B cell (primary cell): ENCODE measurements at regions not wholly inside any gene's neighbourhood (a gene's known extent, or its start where the extent isn't known, plus 50 kb on each side); places are given as distances from the start of the nearest gene placed in this dataset.

Source experiments
- ATAC-seq: fragments of 200-7000 bp; cut with Tn5 transposase; one replicate; pipeline ENCODE4 v1.10.0; 2021; ENCODE audit warnings: low read depth, mild to moderate bottlenecking, moderate number of reproducible peaks, moderate library complexity
- CTCF ChIA-PET: fragments of 350-600 bp; sonication (Branson Sonifier 250); formaldehyde crosslinking; loops from one replicate; lab custom pipeline; 2021; ENCODE audit warnings: antibody characterized with exemption, inconsistent platforms; lab: Charles Lee
- POLR2A ChIA-PET: fragments of 350-600 bp; sonication (Branson Sonifier 250); formaldehyde crosslinking; loops from one replicate; lab custom pipeline; 2021; ENCODE audit warnings: antibody characterized with exemption; lab: Charles Lee
- DNase-seq: peaks from one replicate; pipeline ENCODE4 v3.0.0; 2013
- H2AFZ ChIP-seq: 2 replicates; pipeline ENCODE4 v1.6.1; 2012; ENCODE audit warnings: mild to moderate bottlenecking, low read depth, low read length; ENCODE audit not compliant: insufficient read depth, poor library complexity, severe bottlenecking
- H3K27ac ChIP-seq, 2 donors: 1 replicate in 1 of 2; 2 replicates in 1 of 2; pipeline ENCODE4 v1.5.1; 2012 to 2013; ENCODE audit warnings: low read length in 2 of 2, mild to moderate bottlenecking in 2 of 2, moderate library complexity in 1 of 2
- H3K27me3 ChIP-seq, 4 experiments: fragments of 200-600 bp in 1 of 4; sonication (generic) in 1 of 4; replicated peaks in 1 of 4; 1 replicate in 2 of 4; 2 replicates in 2 of 4; pipeline versions ENCODE4 v1.6.1 to v1.7.0; 2013 to 2016; ENCODE audit warnings: low read length in 3 of 4, mild to moderate bottlenecking in 2 of 4, mixed read lengths in 1 of 4, moderate library complexity in 1 of 4; ENCODE audit not compliant: insufficient read depth in 4 of 4, control insufficient read depth in 3 of 4; ENCODE audit errors: control extremely low read depth in 1 of 4
- H3K36me3 ChIP-seq, 2 experiments: replicated peaks in 1 of 2; 1 replicate in 1 of 2; 2 replicates in 1 of 2; pipeline versions ENCODE4 v1.6.1 to v1.7.1; 2013; ENCODE audit warnings: low read length in 1 of 2; ENCODE audit not compliant: insufficient read depth in 2 of 2, control insufficient read depth in 1 of 2; ENCODE audit errors: control extremely low read depth in 1 of 2, extremely low read depth in 1 of 2
- H3K4me1 ChIP-seq, 2 donors: fragments of 200-600 bp in 1 of 2; sonication (generic) in 1 of 2; 1 replicate in 1 of 2; 2 replicates in 1 of 2; pipeline versions ENCODE4 v1.5.1 to v1.6.1; 2013 to 2017; ENCODE audit warnings: low read length in 2 of 2; ENCODE audit not compliant: control insufficient read depth in 2 of 2, insufficient read depth in 2 of 2
- H3K4me2 ChIP-seq: replicated peaks from 2 replicates; pipeline ENCODE3; 2012; ENCODE audit warnings: mild to moderate bottlenecking, low read depth, low read length; ENCODE audit not compliant: poor library complexity, severe bottlenecking
- H3K4me3 ChIP-seq, 5 experiments: fragments of 200-600 bp in 1 of 5; sonication (generic) in 1 of 5; 1 replicate in 3 of 5; 2 replicates in 2 of 5; pipeline versions ENCODE4 v1.5.1 to v1.7.0; 2011 to 2016; ENCODE audit warnings: low read length in 4 of 5, mild to moderate bottlenecking in 4 of 5, low read depth in 2 of 5, control low read depth in 1 of 5, moderate library complexity in 1 of 5; ENCODE audit not compliant: insufficient read depth in 1 of 5; ENCODE audit errors: control extremely low read depth in 1 of 5, extremely low read depth in 1 of 5
- H3K79me2 ChIP-seq: fragments of 200-600 bp; sonication (generic); one replicate; pipeline ENCODE4 v1.6.0; 2016; ENCODE audit warnings: low read length; ENCODE audit not compliant: control insufficient read depth, insufficient read depth
- H3K9ac ChIP-seq: fragments of 200-600 bp; sonication (generic); 2 replicates; pipeline ENCODE4 v1.6.1; 2017; ENCODE audit warnings: mild to moderate bottlenecking, low read length, moderate library complexity
- H3K9me3 ChIP-seq, 3 donors: one replicate each; pipeline versions ENCODE4 v1.6.1 to v1.7.1; 2013; ENCODE audit warnings: low read length in 2 of 3; ENCODE audit not compliant: control insufficient read depth in 2 of 3, insufficient read depth in 1 of 3; ENCODE audit errors: control extremely low read depth in 1 of 3
- H4K20me1 ChIP-seq: 2 replicates; pipeline ENCODE4 v1.6.0; 2012; ENCODE audit warnings: mild to moderate bottlenecking, low read length; ENCODE audit not compliant: insufficient read depth, control insufficient read depth, poor library complexity, severe bottlenecking
- H3K27ac Mint-ChIP-seq: one replicate; pipeline ENCODE4 v1.8.0; 2021; ENCODE audit warnings: mixed read lengths
- H3K27me3 Mint-ChIP-seq: one replicate; pipeline ENCODE4 v1.8.0; 2021; ENCODE audit warnings: mixed read lengths
- H3K4me1 Mint-ChIP-seq: one replicate; pipeline ENCODE4 v1.8.0; 2021; ENCODE audit warnings: mixed read lengths
- H3K4me3 Mint-ChIP-seq: one replicate; pipeline ENCODE4 v1.8.0; 2021; ENCODE audit warnings: mixed read lengths
- H3K9me3 Mint-ChIP-seq: one replicate; pipeline ENCODE4 v1.8.0; 2022; ENCODE audit warnings: mixed read lengths; ENCODE audit not compliant: insufficient read depth
- EZH2 ChIP-seq: IDR thresholded peaks from 2 replicates; pipeline ENCODE4 v1.6.1; 2012; ENCODE audit warnings: borderline replicate concordance, low read depth, mild to moderate bottlenecking, moderate library complexity, low read length; ENCODE audit not compliant: insufficient read depth, poor library complexity, severe bottlenecking
- WGBS: methylation state at CpG from one replicate; pipeline ENCODE4 v1.1.5; 2013; ENCODE audit warnings: missing lambda C conversion rate; ENCODE audit not compliant: insufficient coverage; 5-methylcytosine and 5-hydroxymethylcytosine counted together
- intact Hi-C: fragments of 100-400 bp; cut with micrococcal nuclease; formaldehyde crosslinking; loops from one replicate; pipeline ENCODE4 v1.10.0; 2022
- TF ChIP-seq, protein P1 (sequence below): fragments of 200-600 bp; IDR thresholded peaks from one replicate; pipeline ENCODE4 v1.8.0; 2022; ENCODE audit warnings: antibody characterized with exemption, mild to moderate bottlenecking

- H3K4me2 ChIP-seq = no peak overlapping the region
- no peak overlapping the region for H3K9ac ChIP-seq
- ChIA-PET POLR2A (no interaction called here), CTCF (no interaction called here)
- H3K9me3 ChIP-seq = no peaks in the 10 kb centered on the region
- H3K9me3 Mint-ChIP-seq = peaks cover 6% of the 10 kb centered on the region
- WGBS = 86% methylated on average over 1 of the region's 4 CpGs
- no peak overlapping the region for H2AFZ ChIP-seq
- TF ChIP-seq EZH2 = no peak
- TF ChIP-seq, protein P1, sequence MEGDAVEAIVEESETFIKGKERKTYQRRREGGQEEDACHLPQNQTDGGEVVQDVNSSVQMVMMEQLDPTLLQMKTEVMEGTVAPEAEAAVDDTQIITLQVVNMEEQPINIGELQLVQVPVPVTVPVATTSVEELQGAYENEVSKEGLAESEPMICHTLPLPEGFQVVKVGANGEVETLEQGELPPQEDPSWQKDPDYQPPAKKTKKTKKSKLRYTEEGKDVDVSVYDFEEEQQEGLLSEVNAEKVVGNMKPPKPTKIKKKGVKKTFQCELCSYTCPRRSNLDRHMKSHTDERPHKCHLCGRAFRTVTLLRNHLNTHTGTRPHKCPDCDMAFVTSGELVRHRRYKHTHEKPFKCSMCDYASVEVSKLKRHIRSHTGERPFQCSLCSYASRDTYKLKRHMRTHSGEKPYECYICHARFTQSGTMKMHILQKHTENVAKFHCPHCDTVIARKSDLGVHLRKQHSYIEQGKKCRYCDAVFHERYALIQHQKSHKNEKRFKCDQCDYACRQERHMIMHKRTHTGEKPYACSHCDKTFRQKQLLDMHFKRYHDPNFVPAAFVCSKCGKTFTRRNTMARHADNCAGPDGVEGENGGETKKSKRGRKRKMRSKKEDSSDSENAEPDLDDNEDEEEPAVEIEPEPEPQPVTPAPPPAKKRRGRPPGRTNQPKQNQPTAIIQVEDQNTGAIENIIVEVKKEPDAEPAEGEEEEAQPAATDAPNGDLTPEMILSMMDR = no peak
- no peaks in the 10 kb centered on the region for H4K20me1 ChIP-seq
- no peaks in the 10 kb centered on the region for H3K36me3 ChIP-seq
- no peak for ATAC-seq
- H3K27me3 Mint-ChIP-seq = no peaks in the 10 kb centered on the region
- no peak overlapping the region for H3K27ac Mint-ChIP-seq
- H3K4me3 ChIP-seq = no peak overlapping the region
- no peaks in the 10 kb centered on the region for H3K4me1 Mint-ChIP-seq
- no peaks in the 10 kb centered on the region for H3K79me2 ChIP-seq
- intact Hi-C loops = no loop called here
- no peaks in the 10 kb centered on the region for H3K4me1 ChIP-seq
- no peak overlapping the region for H3K4me3 Mint-ChIP-seq
- no peak overlapping the region for H3K27ac ChIP-seq
- no peak for DNase-seq
- no peaks in the 10 kb centered on the region for H3K27me3 ChIP-seq
Observed at GRCh38 chr2:150319085-150319484, 168.4 kb downstream of the RND3 start.

DNA sequence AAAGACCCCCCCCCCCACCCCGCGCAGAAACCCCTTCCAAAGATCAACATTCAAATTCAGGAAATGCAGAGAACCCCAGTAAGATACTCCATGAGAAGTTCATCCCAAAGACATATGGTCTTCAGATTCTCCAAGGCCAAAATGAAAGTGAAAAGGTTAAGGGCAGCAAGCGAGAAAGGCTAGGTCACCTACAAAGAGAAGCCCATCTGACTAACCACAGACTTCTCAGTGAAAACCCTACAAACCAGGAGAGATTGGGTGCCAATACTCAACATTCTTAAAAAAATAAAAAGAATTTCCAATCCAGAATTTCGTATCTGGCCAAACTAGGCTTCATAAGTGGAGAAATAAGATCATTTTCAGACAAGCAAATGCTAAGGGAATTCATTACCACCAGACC is 175.2 kb downstream of the RND3 start:
- CTCF ChIA-PET = no interaction called here
- H3K27ac ChIP-seq = no peak overlapping the region
- ATAC-seq = no peak
- no peaks in the 10 kb centered on the region for H4K20me1 ChIP-seq
- no peak overlapping the region for H3K4me2 ChIP-seq
- Mint-ChIP-seq H3K4me3 (no peak overlapping the region), H3K27ac (no peak overlapping the region), H3K27me3 (no peaks in the 10 kb centered on the region), H3K9me3 (peaks cover 9% of the 10 kb centered on the region), H3K4me1 (no peaks in the 10 kb centered on the region)
- H3K4me1 ChIP-seq = no peaks in the 10 kb centered on the region
- no peak overlapping the region for H2AFZ ChIP-seq
- intact Hi-C loops = no loop called here
- no peak for DNase-seq
- WGBS = no CpG with 5 or more reads among the region's 4 CpGs
- H3K36me3 ChIP-seq = no peaks in the 10 kb centered on the region
- POLR2A ChIA-PET = no interaction called here
- no peak overlapping the region for H3K4me3 ChIP-seq
- TF ChIP-seq, protein P1 = no peak
- no peak for TF ChIP-seq EZH2
- peaks cover 0 to 15% (median 0%) of the 10 kb centered on the region in 3 donors for H3K9me3 ChIP-seq
- no peaks in the 10 kb centered on the region for H3K79me2 ChIP-seq
- H3K9ac ChIP-seq = no peak overlapping the region
- no peaks in the 10 kb centered on the region for H3K27me3 ChIP-seq
